GM23338 (cell line): ENCODE measurements at regions not wholly inside any gene's neighbourhood (a gene's known extent, or its start where the extent isn't known, plus 50 kb on each side); places are given as distances from the start of the nearest gene placed in this dataset.

Experiments
- ATAC-seq: fragments of 200-7000 bp; cut with Tn5 transposase; 3 replicates; pipeline ENCODE4 v1.9.1; 2020
- DNase-seq: peaks from one replicate; pipeline ENCODE4 v3.0.0-alpha.2; 2015; ENCODE audit warnings: low spot score
- H2AFZ ChIP-seq: fragments of 200-600 bp; sonication (generic); 2 replicates; pipeline ENCODE4 v1.8.0; 2016; ENCODE audit warnings: antibody characterized with exemption, mild to moderate bottlenecking, moderate library complexity
- H3F3A ChIP-seq: fragments of 200-600 bp; sonication (generic); replicated peaks from 2 replicates; pipeline ENCODE4 v1.8.0; 2017; ENCODE audit warnings: antibody characterized with exemption, mixed run types, low read depth
- H3K27ac ChIP-seq: fragments of 200-600 bp; sonication (generic); 2 replicates; pipeline ENCODE4 v1.6.1; 2016; ENCODE audit warnings: low read depth
- H3K27me3 ChIP-seq: fragments of 200-600 bp; sonication (generic); 2 replicates; pipeline ENCODE4 v1.8.0; 2016; ENCODE audit warnings: mild to moderate bottlenecking, mixed run types, moderate library complexity; ENCODE audit not compliant: insufficient read depth
- H3K36me3 ChIP-seq: fragments of 200-600 bp; sonication (generic); 2 replicates; pipeline ENCODE4 v1.8.0; 2016; ENCODE audit warnings: mild to moderate bottlenecking; ENCODE audit not compliant: insufficient read depth
- H3K4me1 ChIP-seq: fragments of 200-600 bp; sonication (generic); 2 replicates; pipeline ENCODE4 v1.8.0; 2016; ENCODE audit warnings: mild to moderate bottlenecking, moderate library complexity; ENCODE audit not compliant: insufficient read depth
- H3K4me2 ChIP-seq: fragments of 200-600 bp; sonication (generic); 2 replicates; pipeline ENCODE4 v1.7.1; 2017; ENCODE audit warnings: mixed run types
- H3K4me3 ChIP-seq: fragments of 200-600 bp; sonication (generic); 2 replicates; pipeline ENCODE4 v1.6.1; 2016; ENCODE audit warnings: mixed run types
- H3K79me2 ChIP-seq: fragments of 200-600 bp; sonication (generic); replicated peaks from 2 replicates; pipeline ENCODE4 v1.8.0; 2017; ENCODE audit warnings: mild to moderate bottlenecking; ENCODE audit not compliant: insufficient read depth
- H3K9me2 ChIP-seq: fragments of 200-600 bp; sonication (generic); 2 replicates; pipeline ENCODE4 v1.8.0; 2017; ENCODE audit not compliant: insufficient read depth
- H4K20me1 ChIP-seq: fragments of 200-600 bp; sonication (generic); replicated peaks from 2 replicates; pipeline ENCODE4 v1.8.0; 2017; ENCODE audit warnings: mild to moderate bottlenecking; ENCODE audit not compliant: insufficient read depth
- H3K27ac Mint-ChIP-seq: 2 replicates; pipeline ENCODE4 v1.8.0; 2020; ENCODE audit warnings: inconsistent platforms, mild to moderate bottlenecking, moderate library complexity, mixed read lengths
- H3K27me3 Mint-ChIP-seq: 3 replicates; pipeline ENCODE4 v1.8.0; 2022; ENCODE audit warnings: low read depth, mild to moderate bottlenecking, moderate library complexity, mixed read lengths, inconsistent platforms; ENCODE audit not compliant: insufficient read depth, poor library complexity
- H3K36me3 Mint-ChIP-seq: 3 replicates; pipeline ENCODE4 v1.8.0; 2021; ENCODE audit warnings: low read depth, mild to moderate bottlenecking, inconsistent platforms, moderate library complexity, mixed read lengths
- H3K4me1 Mint-ChIP-seq: 3 replicates; pipeline ENCODE4 v1.8.0; 2020; ENCODE audit warnings: mild to moderate bottlenecking, inconsistent platforms, mixed read lengths
- H3K4me3 Mint-ChIP-seq: 3 replicates; pipeline ENCODE4 v1.8.0; 2021; ENCODE audit warnings: moderate library complexity, mild to moderate bottlenecking, inconsistent platforms, mixed read lengths
- H3K9me3 Mint-ChIP-seq: 3 replicates; pipeline ENCODE4 v1.8.0; 2020; ENCODE audit warnings: moderate library complexity, mild to moderate bottlenecking, inconsistent platforms, mixed read lengths
- CREB1 ChIP-seq: fragments of 250-450 bp; sonication (Bioruptor Pico); IDR thresholded peaks from 2 replicates; pipeline ENCODE4 v1.5.0; 2020; ENCODE audit warnings: low read depth, mild to moderate bottlenecking, moderate library complexity
- CTCF ChIP-seq, 2 experiments: fragments of 200-600 bp in 1 of 2; sonication (generic) in 1 of 2; conservative IDR thresholded peaks; 2 replicates each; pipeline versions ENCODE4 v1.5.1 to v1.6.1; 2016 to 2017; ENCODE audit warnings: antibody characterized with exemption in 2 of 2, low read depth in 2 of 2, mild to moderate bottlenecking in 2 of 2, moderate library complexity in 1 of 2
- ETS1 ChIP-seq: IDR thresholded peaks from 2 replicates; pipeline ENCODE4 v1.6.1; 2016; ENCODE audit warnings: antibody characterized with exemption
- EZH2 ChIP-seq: fragments of 200-600 bp; sonication (generic); IDR thresholded peaks from one replicate; pipeline ENCODE4 v1.8.0; 2017; ENCODE audit warnings: antibody characterized with exemption, mild to moderate bottlenecking, low read depth; ENCODE audit not compliant: unreplicated experiment
- EZH2phosphoT487 ChIP-seq: fragments of 200-600 bp; sonication (generic); IDR thresholded peaks from one replicate; pipeline ENCODE4 v1.8.1; 2018; ENCODE audit warnings: antibody characterized with exemption; ENCODE audit not compliant: unreplicated experiment
- JUNB ChIP-seq: IDR thresholded peaks from one replicate; pipeline ENCODE4 v1.6.1; 2016; ENCODE audit warnings: antibody characterized with exemption; ENCODE audit not compliant: unreplicated experiment
- NANOG ChIP-seq: IDR thresholded peaks from 2 replicates; pipeline ENCODE4 v1.6.1; 2016; ENCODE audit warnings: antibody characterized with exemption, borderline replicate concordance
- POLR2AphosphoS5 ChIP-seq: IDR thresholded peaks from 2 replicates; pipeline ENCODE4 v1.6.1; 2016; ENCODE audit warnings: antibody characterized with exemption, low read depth
- REST ChIP-seq: IDR thresholded peaks from one replicate; pipeline ENCODE4 v1.6.1; 2018; ENCODE audit warnings: antibody characterized with exemption; ENCODE audit not compliant: unreplicated experiment
- ZNF114 ChIP-seq: fragments of 250-450 bp; sonication (Bioruptor Pico); IDR thresholded peaks from 2 replicates; pipeline ENCODE4 v1.5.0; 2020; ENCODE audit warnings: mild to moderate bottlenecking, moderate library complexity
- ZNF331 ChIP-seq: fragments of 250-450 bp; sonication (Bioruptor Pico); IDR thresholded peaks from 2 replicates; pipeline ENCODE4 v1.5.0; 2020; ENCODE audit warnings: low read depth, mild to moderate bottlenecking, moderate library complexity
- TF ChIP-seq, protein P1 (sequence below): fragments of 250-450 bp; sonication (Bioruptor Pico); IDR thresholded peaks from 2 replicates; pipeline ENCODE4 v1.5.0; 2020; ENCODE audit warnings: mild to moderate bottlenecking, moderate library complexity

DNA sequence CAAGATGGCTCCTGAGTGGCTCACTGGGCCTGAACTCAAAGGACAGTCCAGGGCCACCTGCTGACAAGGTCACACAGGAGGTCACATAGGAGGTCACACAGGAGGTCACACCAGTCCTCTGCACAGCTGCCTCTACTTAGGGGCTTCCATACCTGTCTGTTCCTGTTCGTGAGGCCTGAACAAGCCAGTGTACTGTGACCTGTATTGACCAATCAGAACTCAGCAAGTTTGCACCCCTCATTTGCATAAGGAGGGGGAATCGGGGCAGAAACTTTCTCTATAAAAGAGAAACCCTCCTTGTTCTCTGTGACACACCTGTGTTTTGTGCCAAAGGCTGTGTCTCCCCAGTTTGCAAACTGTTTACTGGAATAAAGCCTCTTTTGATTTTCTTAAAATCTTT lies 478.9 kb downstream of the EIPR1 start (continued):
- TF ChIP-seq, protein P1, sequence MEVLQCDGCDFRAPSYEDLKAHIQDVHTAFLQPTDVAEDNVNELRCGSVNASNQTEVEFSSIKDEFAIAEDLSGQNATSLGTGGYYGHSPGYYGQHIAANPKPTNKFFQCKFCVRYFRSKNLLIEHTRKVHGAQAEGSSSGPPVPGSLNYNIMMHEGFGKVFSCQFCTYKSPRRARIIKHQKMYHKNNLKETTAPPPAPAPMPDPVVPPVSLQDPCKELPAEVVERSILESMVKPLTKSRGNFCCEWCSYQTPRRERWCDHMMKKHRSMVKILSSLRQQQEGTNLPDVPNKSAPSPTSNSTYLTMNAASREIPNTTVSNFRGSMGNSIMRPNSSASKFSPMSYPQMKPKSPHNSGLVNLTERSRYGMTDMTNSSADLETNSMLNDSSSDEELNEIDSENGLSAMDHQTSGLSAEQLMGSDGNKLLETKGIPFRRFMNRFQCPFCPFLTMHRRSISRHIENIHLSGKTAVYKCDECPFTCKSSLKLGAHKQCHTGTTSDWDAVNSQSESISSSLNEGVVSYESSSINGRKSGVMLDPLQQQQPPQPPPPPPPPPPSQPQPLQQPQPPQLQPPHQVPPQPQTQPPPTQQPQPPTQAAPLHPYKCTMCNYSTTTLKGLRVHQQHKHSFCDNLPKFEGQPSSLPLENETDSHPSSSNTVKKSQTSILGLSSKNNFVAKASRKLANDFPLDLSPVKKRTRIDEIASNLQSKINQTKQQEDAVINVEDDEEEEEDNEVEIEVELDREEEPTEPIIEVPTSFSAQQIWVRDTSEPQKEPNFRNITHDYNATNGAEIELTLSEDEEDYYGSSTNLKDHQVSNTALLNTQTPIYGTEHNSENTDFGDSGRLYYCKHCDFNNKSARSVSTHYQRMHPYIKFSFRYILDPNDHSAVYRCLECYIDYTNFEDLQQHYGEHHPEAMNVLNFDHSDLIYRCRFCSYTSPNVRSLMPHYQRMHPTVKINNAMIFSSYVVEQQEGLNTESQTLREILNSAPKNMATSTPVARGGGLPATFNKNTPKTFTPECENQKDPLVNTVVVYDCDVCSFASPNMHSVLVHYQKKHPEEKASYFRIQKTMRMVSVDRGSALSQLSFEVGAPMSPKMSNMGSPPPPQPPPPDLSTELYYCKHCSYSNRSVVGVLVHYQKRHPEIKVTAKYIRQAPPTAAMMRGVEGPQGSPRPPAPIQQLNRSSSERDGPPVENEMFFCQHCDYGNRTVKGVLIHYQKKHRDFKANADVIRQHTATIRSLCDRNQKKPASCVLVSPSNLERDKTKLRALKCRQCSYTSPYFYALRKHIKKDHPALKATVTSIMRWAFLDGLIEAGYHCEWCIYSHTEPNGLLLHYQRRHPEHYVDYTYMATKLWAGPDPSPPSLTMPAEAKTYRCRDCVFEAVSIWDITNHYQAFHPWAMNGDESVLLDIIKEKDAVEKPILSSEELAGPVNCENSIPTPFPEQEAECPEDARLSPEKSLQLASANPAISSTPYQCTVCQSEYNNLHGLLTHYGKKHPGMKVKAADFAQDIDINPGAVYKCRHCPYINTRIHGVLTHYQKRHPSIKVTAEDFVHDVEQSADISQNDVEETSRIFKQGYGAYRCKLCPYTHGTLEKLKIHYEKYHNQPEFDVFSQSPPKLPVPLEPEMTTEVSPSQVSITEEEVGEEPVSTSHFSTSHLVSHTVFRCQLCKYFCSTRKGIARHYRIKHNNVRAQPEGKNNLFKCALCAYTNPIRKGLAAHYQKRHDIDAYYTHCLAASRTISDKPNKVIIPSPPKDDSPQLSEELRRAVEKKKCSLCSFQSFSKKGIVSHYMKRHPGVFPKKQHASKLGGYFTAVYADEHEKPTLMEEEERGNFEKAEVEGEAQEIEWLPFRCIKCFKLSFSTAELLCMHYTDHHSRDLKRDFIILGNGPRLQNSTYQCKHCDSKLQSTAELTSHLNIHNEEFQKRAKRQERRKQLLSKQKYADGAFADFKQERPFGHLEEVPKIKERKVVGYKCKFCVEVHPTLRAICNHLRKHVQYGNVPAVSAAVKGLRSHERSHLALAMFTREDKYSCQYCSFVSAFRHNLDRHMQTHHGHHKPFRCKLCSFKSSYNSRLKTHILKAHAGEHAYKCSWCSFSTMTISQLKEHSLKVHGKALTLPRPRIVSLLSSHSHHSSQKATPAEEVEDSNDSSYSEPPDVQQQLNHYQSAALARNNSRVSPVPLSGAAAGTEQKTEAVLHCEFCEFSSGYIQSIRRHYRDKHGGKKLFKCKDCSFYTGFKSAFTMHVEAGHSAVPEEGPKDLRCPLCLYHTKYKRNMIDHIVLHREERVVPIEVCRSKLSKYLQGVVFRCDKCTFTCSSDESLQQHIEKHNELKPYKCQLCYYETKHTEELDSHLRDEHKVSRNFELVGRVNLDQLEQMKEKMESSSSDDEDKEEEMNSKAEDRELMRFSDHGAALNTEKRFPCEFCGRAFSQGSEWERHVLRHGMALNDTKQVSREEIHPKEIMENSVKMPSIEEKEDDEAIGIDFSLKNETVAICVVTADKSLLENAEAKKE, result no peak
- TF ChIP-seq POLR2AphosphoS5 (no peak), EZH2 (no peak), CREB1 (CRISPR knock-in tag) (no peak), EZH2phosphoT487 (no peak), NANOG (no peak), ETS1 (no peak), JUNB (no peak)

GRCh38 chr2:2896643-2897042 lies 481.0 kb downstream of the EIPR1 start:
- H3K27ac Mint-ChIP-seq, result no peak overlapping the region
- H3K4me3 ChIP-seq, result no peak overlapping the region

More at GRCh38 chr2:2896643-2897042, 481.0 kb downstream of the EIPR1 start:
- TF ChIP-seq CREB1 (CRISPR knock-in tag) (no peak), CTCF (conservative IDR thresholded peaks at IDR 0.05; ENCODE audit: low read depth in 2 of 2) (no peak), EZH2 (no peak), ETS1 (no peak), EZH2phosphoT487 (no peak), ZNF114 (CRISPR knock-in tag) (no peak), ZNF331 (CRISPR knock-in tag) (no peak), NANOG (no peak), POLR2AphosphoS5 (no peak), REST (no peak)
- no peak overlapping the region for H3K4me3 Mint-ChIP-seq
- H3K9me2 ChIP-seq, result no peaks in the 10 kb centered on the region
- H3K27me3 ChIP-seq, result no peaks in the 10 kb centered on the region
- H3K27ac ChIP-seq, result no peak overlapping the region
- peaks cover 3% of the 10 kb centered on the region; the same call in 1 of the 3 replicates for H3K36me3 Mint-ChIP-seq
- peaks cover 2% of the 10 kb centered on the region; the same call in 1 of the 3 replicates for H3K4me1 Mint-ChIP-seq
- H4K20me1 ChIP-seq, result no peaks in the 10 kb centered on the region
- H2AFZ ChIP-seq, result no peak overlapping the region
- no peaks in the 10 kb centered on the region for H3K4me1 ChIP-seq
- no peaks in the 10 kb centered on the region for H3K27me3 Mint-ChIP-seq
- no peak for DNase-seq
- no peaks in the 10 kb centered on the region for H3F3A ChIP-seq
- ATAC-seq, result no peak
- no peak overlapping the region for H3K4me2 ChIP-seq
- H3K9me3 Mint-ChIP-seq, result no peaks in the 10 kb centered on the region
- H3K79me2 ChIP-seq, result no peaks in the 10 kb centered on the region
- H3K36me3 ChIP-seq, result no peaks in the 10 kb centered on the region
